RWPE1 (cell line): ENCODE measurements at regions not wholly inside any gene's neighbourhood (a gene's known extent, or its start where the extent isn't known, plus 50 kb on each side); places are given as distances from the start of the nearest gene placed in this dataset.
"Not testable (repeated sequence)": the region's sequence is repeated elsewhere in the genome, so short reads cannot be mapped to it uniquely, and the experiment has no call there.

ENCODE experiments used
- CTCF ChIA-PET: fragments of 350-600 bp; sonication (Branson Sonifier 250); formaldehyde crosslinking; extraction: SDS; loops from one replicate; lab custom pipeline; 2021; lab: Yijun Ruan, JAX
- POLR2A ChIA-PET: fragments of 400-600 bp; formaldehyde crosslinking; extraction: SDS; loops from one replicate; lab custom pipeline; 2020; ENCODE audit warnings: antibody characterized with exemption; ENCODE audit not compliant: low non-redundant PET; lab: Yijun Ruan, JAX
- DNase-seq: peaks from one replicate; pipeline ENCODE4 v3.0.0; 2012; ENCODE audit warnings: low spot score
- H3K27ac ChIP-seq: fragments of 450-650 bp; 2 replicates; pipeline ENCODE4 v1.5.1; 2017
- CTCF ChIP-seq: fragments of 450-650 bp; conservative IDR thresholded peaks from 2 replicates; pipeline ENCODE4 v1.5.1; 2017; ENCODE audit warnings: low read depth, mild to moderate bottlenecking

GRCh38 chr5:155546075-155546474, 532.5 kb downstream of the KIF4B start:
- ChIA-PET POLR2A (no interaction called here), CTCF (no interaction called here)
- DNase-seq, result no peak
- no peak for TF ChIP-seq CTCF
- no peak overlapping the region for H3K27ac ChIP-seq

GRCh38 chr5:155554500-155554899, 540.9 kb downstream of the KIF4B start:
- H3K27ac ChIP-seq, result no peak overlapping the region
- DNase-seq, result no peak
- ChIA-PET CTCF (no interaction called here), POLR2A (no interaction called here)
- no peak for TF ChIP-seq CTCF

GRCh38 chr5:155556222-155556621, 542.7 kb downstream of the KIF4B start:
- no peak for TF ChIP-seq CTCF
- POLR2A ChIA-PET, result no interaction called here
- CTCF ChIA-PET, result interaction anchor here (0.7 kb wide), 1 partner anchor 1635 kb away, joined by 4 read pairs; no protein-coding TSS in a partner anchor
- DNase-seq, result no peak
- H3K27ac ChIP-seq, result no peak overlapping the region

GRCh38 chr5:155556700-155557099, 543.1 kb downstream of the KIF4B start:
- DNase-seq, result no peak
- no peak overlapping the region for H3K27ac ChIP-seq
- ChIA-PET CTCF (interaction anchor here (0.7 kb wide), 1 partner anchor 1635 kb away, joined by 4 read pairs; no protein-coding TSS in a partner anchor), POLR2A (no interaction called here)
- no peak for TF ChIP-seq CTCF

- TF ChIP-seq CTCF, result no peak
- POLR2A ChIA-PET, result no interaction called here
- no peak overlapping the region for H3K27ac ChIP-seq
- DNase-seq, result no peak
- CTCF ChIA-PET, result no interaction called here
Observed at GRCh38 chr5:155562158-155562557, 548.6 kb downstream of the KIF4B start.

GRCh38 chr5:155564541-155564940, 551.0 kb downstream of the KIF4B start:
- no peak for TF ChIP-seq CTCF
- ChIA-PET CTCF (no interaction called here), POLR2A (no interaction called here)
- no peak for DNase-seq
- no peak overlapping the region for H3K27ac ChIP-seq

GRCh38 chr5:155575861-155576260, 562.3 kb downstream of the KIF4B start:
- DNase-seq, result no peak
- no peak for TF ChIP-seq CTCF
- POLR2A ChIA-PET, result no interaction called here
- no peak overlapping the region for H3K27ac ChIP-seq
- CTCF ChIA-PET, result no interaction called here

GRCh38 chr5:155586808-155587207, 573.3 kb downstream of the KIF4B start:
- POLR2A ChIA-PET, DNase-seq, H3K27ac ChIP-seq, CTCF ChIA-PET: not testable (repeated sequence)
